PC-9 (cell line): ENCODE measurements at regions not wholly inside any gene's neighbourhood (a gene's known extent, or its start where the extent isn't known, plus 50 kb on each side); places are given as distances from the start of the nearest gene placed in this dataset.

Experiments used
- CTCF ChIP-seq: fragments of 200-600 bp; sonication (generic); conservative IDR thresholded peaks from 2 replicates; pipeline ENCODE4 v1.6.1; 2017; ENCODE audit warnings: mixed run types, antibody characterized with exemption, mild to moderate bottlenecking, moderate library complexity
- EZH2 ChIP-seq: fragments of 200-600 bp; sonication (generic); IDR thresholded peaks from 2 replicates; pipeline ENCODE4 v1.8.0; 2017; ENCODE audit warnings: antibody characterized with exemption, low read depth

GRCh38 chrX:9337046-9337445 is 127.8 kb upstream of the TBL1X start:
- TF ChIP-seq CTCF (no peak), EZH2 (no peak)
